HG03066 (cell line): ENCODE measurements at regions not wholly inside any gene's neighbourhood (a gene's known extent, or its start where the extent isn't known, plus 50 kb on each side); places are given as distances from the start of the nearest gene placed in this dataset.
"Not testable (repeated sequence)": the region's sequence is repeated elsewhere in the genome, so short reads cannot be mapped to it uniquely, and the experiment has no call there.

Experiments
- ATAC-seq: cut with Tn5 transposase; IDR thresholded peaks from one replicate; pipeline ENCODE4 v1.9.1; 2021; ENCODE audit warnings: low read depth; ENCODE audit not compliant: unreplicated experiment

- no peak for ATAC-seq
Measured at GRCh38 chr13:87274209-87274819, 396.9 kb upstream of the SLITRK5 start.

- ATAC-seq = no peak
Measured at GRCh38 chr13:87280139-87280538, 391.0 kb upstream of the SLITRK5 start.

GRCh38 chr13:87287721-87288120 lies 383.4 kb upstream of the SLITRK5 start:
- no peak for ATAC-seq

GRCh38 chr13:87295636-87296035 lies 375.5 kb upstream of the SLITRK5 start:
- no peak for ATAC-seq

GRCh38 chr13:87302034-87302433 lies 369.1 kb upstream of the SLITRK5 start:
- no peak for ATAC-seq

- no peak for ATAC-seq
Measured at GRCh38 chr13:87302931-87303330, 368.2 kb upstream of the SLITRK5 start.

GRCh38 chr13:87311165-87311564 lies 360.0 kb upstream of the SLITRK5 start:
- ATAC-seq = no peak

- no peak for ATAC-seq
Measured at GRCh38 chr13:87314822-87315221, 356.3 kb upstream of the SLITRK5 start.

GRCh38 chr13:87322386-87322785 lies 348.8 kb upstream of the SLITRK5 start:
- no peak for ATAC-seq

GRCh38 chr13:87324558-87324957 lies 346.6 kb upstream of the SLITRK5 start:
- ATAC-seq = no peak

GRCh38 chr13:87331178-87331577 lies 340.0 kb upstream of the SLITRK5 start:
- ATAC-seq = no peak

- no peak for ATAC-seq
Measured at GRCh38 chr13:87333599-87333998, 337.6 kb upstream of the SLITRK5 start.

GRCh38 chr13:87334176-87334575 lies 337.0 kb upstream of the SLITRK5 start:
- ATAC-seq = no peak

GRCh38 chr13:87336346-87336889 lies 334.8 kb upstream of the SLITRK5 start:
- not testable (repeated sequence) for ATAC-seq

- ATAC-seq = no peak
Measured at GRCh38 chr13:87344176-87344575, 327.0 kb upstream of the SLITRK5 start.

- no peak for ATAC-seq
Measured at GRCh38 chr13:87355451-87355850, 315.7 kb upstream of the SLITRK5 start.

- no peak for ATAC-seq
Measured at GRCh38 chr13:87356314-87356713, 314.9 kb upstream of the SLITRK5 start.

GRCh38 chr13:87358319-87358718 lies 312.9 kb upstream of the SLITRK5 start:
- no peak for ATAC-seq

- ATAC-seq = no peak
Measured at GRCh38 chr13:87361216-87361615, 310.0 kb upstream of the SLITRK5 start.

GRCh38 chr13:87368639-87369038 lies 302.5 kb upstream of the SLITRK5 start:
- no peak for ATAC-seq

GRCh38 chr13:87376081-87376480 lies 295.1 kb upstream of the SLITRK5 start:
- no peak for ATAC-seq

- ATAC-seq = no peak
Measured at GRCh38 chr13:87384099-87384498, 287.1 kb upstream of the SLITRK5 start.

- no peak for ATAC-seq
Measured at GRCh38 chr13:87393358-87393757, 277.8 kb upstream of the SLITRK5 start.
